ENCODE measurements at regions not wholly inside any gene's neighbourhood (a gene's known extent, or its start where the extent isn't known, plus 50 kb on each side); places are given as distances from the start of the nearest gene placed in this dataset.
"Not testable (repeated sequence)": the region's sequence is repeated elsewhere in the genome, so short reads cannot be mapped to it uniquely, and the experiment has no call there.

- TF ChIP-seq YY1 (IDR thresholded peaks at IDR 0.05; ENCODE audit: low read depth); EP300 (IDR thresholded peaks at IDR 0.05; ENCODE audit: borderline replicate concordance in 1 of 2, low read depth in 1 of 2, low read length in 1 of 2); ZBTB33 (IDR thresholded peaks at IDR 0.05; ENCODE audit: borderline replicate concordance, low read depth); CTCF (IDR thresholded peaks at IDR 0.05); POLR2AphosphoS5 (IDR thresholded peaks at IDR 0.05; ENCODE audit: low read depth, low read length); SMC3 (IDR thresholded peaks at IDR 0.05; ENCODE audit: low read depth, low read length); REST (IDR thresholded peaks at IDR 0.05; ENCODE audit: low read depth, low read length); USF1 (IDR thresholded peaks at IDR 0.05; ENCODE audit: borderline replicate concordance, low read depth); JUND (IDR thresholded peaks at IDR 0.05); ELF1 (IDR thresholded peaks at IDR 0.05); EZH2phosphoT487 (IDR thresholded peaks at IDR 0.05; ENCODE audit: borderline replicate concordance, low read depth): not testable (repeated sequence)
Measured at GRCh38 chr13:22942831-22943230, 237.9 kb upstream of the SGCG start.

All from SK-N-SH (cell line).